Bone marrow (tissue), 2 donors: ENCODE measurements at regions not wholly inside any gene's neighbourhood (a gene's known extent, or its start where the extent isn't known, plus 50 kb on each side); places are given as distances from the start of the nearest gene placed in this dataset.

Experiments
- DNase-seq, 2 donors: peaks; one replicate each; lab custom pipeline; 2025; lab: John Stamatoyannopoulos, UW

- DNase-seq = no peak
Observed at GRCh38 chr16:55265926-55266325, 58.1 kb upstream of the IRX6 start.

GRCh38 chr16:55271945-55272513, 52.0 kb upstream of the IRX6 start:
- no peak for DNase-seq

GRCh38 chr16:55272744-55273143, 51.3 kb upstream of the IRX6 start:
- no peak for DNase-seq

- DNase-seq = no peak
Observed at GRCh38 chr16:55273356-55273755, 50.6 kb upstream of the IRX6 start.

GRCh38 chr16:55273959-55274358, 50.0 kb upstream of the IRX6 start:
- no peak for DNase-seq
